Spleen (tissue), 11 donors: ENCODE measurements at regions not wholly inside any gene's neighbourhood (a gene's known extent, or its start where the extent isn't known, plus 50 kb on each side); places are given as distances from the start of the nearest gene placed in this dataset.

ENCODE experiments used
- DNase-seq: peaks from one replicate; pipeline ENCODE4 v3.0.0-alpha.2; 2020
- H3K27ac ChIP-seq, 8 donors: fragments of 200-600 bp; sonication (generic) in 7 of 8; 1 replicate in 4 of 8; 2 replicates in 4 of 8; pipeline versions ENCODE4 v1.5.0 to v1.8.0; 2016 to 2021; ENCODE audit warnings: inconsistent platforms in 4 of 8, mild to moderate bottlenecking in 4 of 8, moderate library complexity in 1 of 8
- H3K27me3 ChIP-seq, 7 donors: fragments of 200-600 bp; sonication (generic) in 6 of 7; replicated peaks in 1 of 7; 1 replicate in 4 of 7; 2 replicates in 3 of 7; pipeline versions ENCODE4 v1.5.0 to v1.8.0; 2016 to 2021; ENCODE audit warnings: inconsistent platforms in 3 of 7, mild to moderate bottlenecking in 1 of 7
- H3K36me3 ChIP-seq, 6 donors: fragments of 200-600 bp; sonication (generic) in 5 of 6; 1 replicate in 4 of 6; 2 replicates in 2 of 6; pipeline versions ENCODE4 v1.5.0 to v1.8.0; 2016 to 2021; ENCODE audit warnings: inconsistent platforms in 2 of 6
- H3K4me1 ChIP-seq, 6 donors: fragments of 200-600 bp; sonication (generic) in 5 of 6; 1 replicate in 3 of 6; 2 replicates in 3 of 6; pipeline versions ENCODE4 v1.5.0 to v1.8.0; 2016 to 2021; ENCODE audit warnings: inconsistent platforms in 3 of 6
- H3K4me3 ChIP-seq, 8 donors: fragments of 200-600 bp; sonication (generic) in 7 of 8; 1 replicate in 4 of 8; 2 replicates in 4 of 8; pipeline versions ENCODE4 v1.5.0 to v1.8.0; 2016 to 2021; ENCODE audit warnings: inconsistent platforms in 4 of 8, mild to moderate bottlenecking in 4 of 8, moderate library complexity in 2 of 8
- H3K9me3 ChIP-seq, 8 donors: fragments of 200-600 bp; sonication (generic) in 7 of 8; 1 replicate in 4 of 8; 2 replicates in 4 of 8; pipeline versions ENCODE4 v1.5.0 to v1.8.0; 2016 to 2021; ENCODE audit warnings: inconsistent platforms in 4 of 8
- POLR2A ChIP-seq, 3 donors: fragments of 450-650 bp; IDR thresholded peaks; one replicate each; pipeline ENCODE4 v1.5.1; 2017; ENCODE audit warnings: antibody characterized with exemption in 3 of 3, mild to moderate bottlenecking in 1 of 3
- POLR2AphosphoS5 ChIP-seq, 3 donors: sonication (generic); formaldehyde crosslinking; IDR thresholded peaks; one replicate each; pipeline ENCODE4 v1.5.1; 2017; ENCODE audit warnings: antibody characterized with exemption in 3 of 3
- WGBS, 5 donors: extraction: QIAGEN DNeasy Blood & Tissue Kit in 3 of 5; methylation state at CpG; one replicate each; pipeline versions ENCODE4 v1.1.5 to v1.1.7; 2013 to 2018; 5-methylcytosine and 5-hydroxymethylcytosine counted together
- intact Hi-C: fragments of 100-400 bp; cut with DNase I; formaldehyde crosslinking; loops from one replicate; pipeline ENCODE4 v1.15.0; 2023; ENCODE audit warnings: low total_unique reads
- TF ChIP-seq, protein P1 (sequence below), 11 experiments: fragments of 200-600 bp in 7 of 11; fragments of 450-650 bp in 4 of 11; sonication (generic) in 4 of 11; IDR thresholded peaks in 8 of 11; conservative IDR thresholded peaks in 3 of 11; 1 replicate in 7 of 11; 2 replicates in 4 of 11; pipeline versions ENCODE4 v1.4.0 to v1.8.0; 2016 to 2021; ENCODE audit warnings: antibody characterized with exemption in 11 of 11, inconsistent platforms in 4 of 11, mild to moderate bottlenecking in 1 of 11
- donor health status: healthy with polysubstance abuse.
- donor health status: DM: no; HTN: no; CAD: no; lungs with moderate emphysema.
- donor health status: DM: no; HTN: no; CAD: no.
- donor health status: Bipolar disorder and iron deficiency.
- donor health status: healthy.
- donor health status: DM: no; HTN: no; CAD: no.
- donor health status: DM: yes; HTN: yes; CAD: no.

DNA sequence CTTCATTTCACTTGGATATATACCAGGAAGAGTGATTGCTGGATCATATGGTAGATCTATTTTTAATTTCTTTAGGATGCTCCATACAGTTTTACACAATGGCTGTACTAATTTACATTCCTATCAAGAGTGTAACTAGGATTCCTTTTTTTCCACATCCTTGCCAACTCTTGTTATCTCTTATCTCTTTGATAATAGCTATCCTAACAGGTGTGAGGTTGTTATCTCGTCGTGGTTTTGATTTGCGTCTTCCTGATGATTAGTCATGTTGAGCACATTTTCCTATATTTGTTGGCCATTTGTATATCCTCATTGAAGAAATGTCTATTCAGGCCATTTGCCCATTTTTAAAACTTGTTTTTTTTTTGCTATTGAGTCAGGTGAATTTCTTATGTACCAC lies 552.4 kb downstream of the RFPL4B start:
- no peak for DNase-seq
- Histone ChIP-seq H3K27me3 (no peaks in the 10 kb centered on the region), H3K4me3 (no peak overlapping the region), H3K36me3 (no peaks in the 10 kb centered on the region), H3K9me3 (peaks cover 0 to 18% (median 7%) of the 10 kb centered on the region in 8 donors), H3K4me1 (no peaks in the 10 kb centered on the region), H3K27ac (no peak overlapping the region)
- TF ChIP-seq POLR2A (IDR thresholded peaks at IDR 0.05) (no peak), POLR2AphosphoS5 (IDR thresholded peaks at IDR 0.05) (no peak)
- TF ChIP-seq, protein P1, sequence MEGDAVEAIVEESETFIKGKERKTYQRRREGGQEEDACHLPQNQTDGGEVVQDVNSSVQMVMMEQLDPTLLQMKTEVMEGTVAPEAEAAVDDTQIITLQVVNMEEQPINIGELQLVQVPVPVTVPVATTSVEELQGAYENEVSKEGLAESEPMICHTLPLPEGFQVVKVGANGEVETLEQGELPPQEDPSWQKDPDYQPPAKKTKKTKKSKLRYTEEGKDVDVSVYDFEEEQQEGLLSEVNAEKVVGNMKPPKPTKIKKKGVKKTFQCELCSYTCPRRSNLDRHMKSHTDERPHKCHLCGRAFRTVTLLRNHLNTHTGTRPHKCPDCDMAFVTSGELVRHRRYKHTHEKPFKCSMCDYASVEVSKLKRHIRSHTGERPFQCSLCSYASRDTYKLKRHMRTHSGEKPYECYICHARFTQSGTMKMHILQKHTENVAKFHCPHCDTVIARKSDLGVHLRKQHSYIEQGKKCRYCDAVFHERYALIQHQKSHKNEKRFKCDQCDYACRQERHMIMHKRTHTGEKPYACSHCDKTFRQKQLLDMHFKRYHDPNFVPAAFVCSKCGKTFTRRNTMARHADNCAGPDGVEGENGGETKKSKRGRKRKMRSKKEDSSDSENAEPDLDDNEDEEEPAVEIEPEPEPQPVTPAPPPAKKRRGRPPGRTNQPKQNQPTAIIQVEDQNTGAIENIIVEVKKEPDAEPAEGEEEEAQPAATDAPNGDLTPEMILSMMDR (IDR thresholded peaks at IDR 0.05 in 8 of 11, conservative IDR thresholded peaks at IDR 0.05 in 3 of 11) = no peak
- 71 to 84% (median 79%) methylated on average over 3 of the region's 3 CpGs for WGBS, 5 donors
- intact Hi-C loops = no loop called here

DNA sequence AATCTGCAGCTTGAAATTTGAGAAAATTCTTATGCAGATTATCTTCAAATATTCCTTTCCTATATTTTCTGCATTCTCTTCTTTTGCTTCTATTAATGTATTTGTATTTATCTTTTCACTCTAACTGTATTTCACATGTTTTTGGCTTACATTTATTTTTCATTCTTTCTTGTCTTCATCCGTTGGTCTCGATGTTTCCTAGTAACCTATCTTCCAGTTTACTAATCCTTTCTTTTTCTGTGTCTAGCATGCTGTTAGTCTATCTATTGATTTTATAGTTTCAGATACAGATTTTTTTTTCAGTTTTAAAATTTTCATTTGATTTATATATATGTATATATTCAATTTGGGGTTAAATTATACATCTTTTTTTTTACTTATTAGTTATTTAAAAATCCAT lies 556.2 kb downstream of the RFPL4B start:
- intact Hi-C loops = no loop called here
- Histone ChIP-seq H3K4me1 (no peaks in the 10 kb centered on the region), H3K4me3 (no peak overlapping the region), H3K9me3 (peaks cover 0 to 18% (median 5%) of the 10 kb centered on the region in 8 donors), H3K27me3 (no peaks in the 10 kb centered on the region), H3K36me3 (no peaks in the 10 kb centered on the region), H3K27ac (no peak overlapping the region)
- 92 to 100% (median 94%) methylated on average over 2 of the region's 2 CpGs for WGBS, 5 donors
- DNase-seq = no peak
- TF ChIP-seq, protein P1 (IDR thresholded peaks at IDR 0.05 in 8 of 11, conservative IDR thresholded peaks at IDR 0.05 in 3 of 11) = no peak
- TF ChIP-seq POLR2A (IDR thresholded peaks at IDR 0.05) (no peak), POLR2AphosphoS5 (IDR thresholded peaks at IDR 0.05) (no peak)

DNA sequence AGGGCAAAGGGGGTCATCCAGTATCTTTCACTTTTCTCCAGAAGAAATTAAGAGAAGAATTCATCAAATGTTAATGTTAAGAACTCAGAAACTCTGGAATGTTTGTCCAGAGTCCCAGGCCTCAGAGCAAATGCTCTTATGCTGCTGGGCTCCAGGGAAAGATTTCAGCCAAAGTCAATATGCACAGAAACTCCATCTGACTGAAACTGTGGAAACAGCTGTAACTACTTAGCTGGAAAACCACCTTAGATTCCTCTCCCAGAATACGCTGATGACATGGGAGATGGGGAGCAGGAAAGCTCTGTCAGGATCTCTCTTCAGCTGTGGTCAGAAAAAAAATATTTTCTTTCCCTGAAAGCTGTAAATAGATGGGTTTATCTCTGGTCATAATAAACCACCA lies 559.6 kb downstream of the RFPL4B start:
- WGBS, 5 donors = 39 to 79% (median 57%) methylated on average over 1 of the region's 1 CpG
- Histone ChIP-seq H3K4me3 (no peak overlapping the region), H3K4me1 (no peaks in the 10 kb centered on the region), H3K27ac (no peak overlapping the region), H3K36me3 (no peaks in the 10 kb centered on the region), H3K9me3 (peaks cover 0 to 18% (median 4%) of the 10 kb centered on the region in 8 donors), H3K27me3 (no peaks in the 10 kb centered on the region)
- TF ChIP-seq, protein P1 (IDR thresholded peaks at IDR 0.05 in 8 of 11, conservative IDR thresholded peaks at IDR 0.05 in 3 of 11) = no peak
- no peak for TF ChIP-seq POLR2AphosphoS5 (IDR thresholded peaks at IDR 0.05)
- no peak for TF ChIP-seq POLR2A (IDR thresholded peaks at IDR 0.05)
- intact Hi-C loops = no loop called here
- no peak for DNase-seq

DNA sequence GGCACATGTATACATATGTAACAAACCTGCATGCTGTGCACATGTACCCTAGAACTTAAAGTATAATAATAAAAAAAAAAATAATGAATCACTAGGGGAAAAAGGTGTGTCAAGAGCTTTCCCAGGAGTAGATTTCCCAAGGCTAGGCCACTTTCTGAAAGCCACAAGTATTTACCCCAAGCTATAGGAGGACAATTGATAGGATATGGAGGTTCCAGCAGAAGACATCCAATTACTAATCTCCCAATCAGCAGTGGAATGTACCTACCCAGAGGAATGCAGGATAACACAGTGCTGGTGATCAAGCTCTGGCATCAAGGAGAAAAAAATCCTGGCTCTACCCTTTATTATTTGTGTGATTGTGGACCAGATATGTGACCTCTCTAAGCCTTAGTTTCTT lies 562.7 kb downstream of the RFPL4B start:
- TF ChIP-seq POLR2A (IDR thresholded peaks at IDR 0.05) (no peak), POLR2AphosphoS5 (IDR thresholded peaks at IDR 0.05) (no peak)
- TF ChIP-seq, protein P1 (IDR thresholded peaks at IDR 0.05 in 8 of 11, conservative IDR thresholded peaks at IDR 0.05 in 3 of 11) = no peak
- H3K9me3 ChIP-seq = no peaks in the 10 kb centered on the region
- no peaks in the 10 kb centered on the region for H3K27me3 ChIP-seq
- no peak overlapping the region for H3K4me3 ChIP-seq
- intact Hi-C loops = no loop called here
- DNase-seq = no peak
- H3K36me3 ChIP-seq = no peaks in the 10 kb centered on the region
- peaks cover 0 to 13% (median 0%) of the 10 kb centered on the region in 6 donors for H3K4me1 ChIP-seq
- H3K27ac ChIP-seq = no peak overlapping the region
